Upper lobe of right lung (tissue), 1 donor: ENCODE measurements at regions not wholly inside any gene's neighbourhood (a gene's known extent, or its start where the extent isn't known, plus 50 kb on each side); places are given as distances from the start of the nearest gene placed in this dataset.
"Not testable (repeated sequence)": the region's sequence is repeated elsewhere in the genome, so short reads cannot be mapped to it uniquely, and the experiment has no call there.

Source experiments
- ATAC-seq: fragments of 200-7000 bp; cut with Tn5 transposase; one replicate; pipeline ENCODE4 v1.9.1; 2020; ENCODE audit warnings: mild to moderate bottlenecking, moderate library complexity
- DNase-seq: peaks from one replicate; pipeline ENCODE4 v3.0.0-alpha.2; 2020
- H3K27ac ChIP-seq: fragments of 200-600 bp; one replicate; pipeline ENCODE4 v1.8.0; 2022
- H3K27me3 ChIP-seq: fragments of 200-600 bp; one replicate; pipeline ENCODE4 v1.8.0; 2022; ENCODE audit warnings: mild to moderate bottlenecking
- H3K36me3 ChIP-seq: fragments of 200-600 bp; one replicate; pipeline ENCODE4 v1.8.0; 2022
- H3K4me1 ChIP-seq: fragments of 200-600 bp; one replicate; pipeline ENCODE4 v1.8.0; 2022
- H3K4me3 ChIP-seq: fragments of 200-600 bp; one replicate; pipeline ENCODE4 v1.8.0; 2022; ENCODE audit warnings: mild to moderate bottlenecking
- H3K9me3 ChIP-seq: fragments of 200-600 bp; one replicate; pipeline ENCODE4 v1.8.0; 2022
- intact Hi-C: fragments of 100-400 bp; cut with DNase I; formaldehyde crosslinking; loops from one replicate; pipeline ENCODE4 v1.11.0; 2022
- donor health status: DM: no; HTN: yes; CAD: no; lungs with severe emphysema.

- peak; percentile 19 for ATAC-seq
- H3K4me3 ChIP-seq, H3K27me3 ChIP-seq, intact Hi-C loops, H3K27ac ChIP-seq, H3K4me1 ChIP-seq, DNase-seq, H3K9me3 ChIP-seq, H3K36me3 ChIP-seq: not testable (repeated sequence)
Measured at GRCh38 chr21:13514308-13514707, 95.3 kb upstream of the POTED start.

GRCh38 chr21:13515980-13516379, 93.6 kb upstream of the POTED start:
- intact Hi-C loops, DNase-seq: not testable (repeated sequence)

GRCh38 chr21:13519971-13520370, 89.6 kb upstream of the POTED start:
- intact Hi-C loops, ATAC-seq, H3K27me3 ChIP-seq, H3K4me1 ChIP-seq, H3K27ac ChIP-seq, DNase-seq, H3K4me3 ChIP-seq, H3K9me3 ChIP-seq, H3K36me3 ChIP-seq: not testable (repeated sequence)

More at GRCh38 chr21:13515980-13516379, 93.6 kb upstream of the POTED start:
- H3K9me3 ChIP-seq, ATAC-seq, H3K36me3 ChIP-seq, H3K4me3 ChIP-seq, H3K27me3 ChIP-seq, H3K27ac ChIP-seq, H3K4me1 ChIP-seq: not testable (repeated sequence)

GRCh38 chr21:13525015-13525414, 84.6 kb upstream of the POTED start:
- H3K4me3 ChIP-seq, intact Hi-C loops, H3K27ac ChIP-seq, DNase-seq, H3K36me3 ChIP-seq, ATAC-seq, H3K4me1 ChIP-seq, H3K9me3 ChIP-seq, H3K27me3 ChIP-seq: not testable (repeated sequence)

GRCh38 chr21:13529082-13529481, 80.5 kb upstream of the POTED start:
- ATAC-seq, H3K4me3 ChIP-seq, H3K27me3 ChIP-seq, intact Hi-C loops, H3K27ac ChIP-seq, H3K4me1 ChIP-seq, DNase-seq, H3K9me3 ChIP-seq, H3K36me3 ChIP-seq: not testable (repeated sequence)

- H3K9me3 ChIP-seq, DNase-seq: not testable (repeated sequence)
Measured at GRCh38 chr21:13529674-13530073, 79.9 kb upstream of the POTED start.

GRCh38 chr21:13530697-13531096, 78.9 kb upstream of the POTED start:
- intact Hi-C loops, H3K27ac ChIP-seq, H3K4me3 ChIP-seq, H3K36me3 ChIP-seq, H3K27me3 ChIP-seq, H3K4me1 ChIP-seq, H3K9me3 ChIP-seq, DNase-seq, ATAC-seq: not testable (repeated sequence)

More at GRCh38 chr21:13529674-13530073, 79.9 kb upstream of the POTED start:
- intact Hi-C loops, H3K4me1 ChIP-seq, H3K27ac ChIP-seq, H3K4me3 ChIP-seq, H3K36me3 ChIP-seq, ATAC-seq, H3K27me3 ChIP-seq: not testable (repeated sequence)

- intact Hi-C loops, DNase-seq, H3K9me3 ChIP-seq, ATAC-seq, H3K27me3 ChIP-seq, H3K4me3 ChIP-seq, H3K36me3 ChIP-seq, H3K27ac ChIP-seq, H3K4me1 ChIP-seq: not testable (repeated sequence)
Measured at GRCh38 chr21:13543482-13543881, 66.1 kb upstream of the POTED start.

GRCh38 chr21:13545525-13545924, 64.1 kb upstream of the POTED start:
- intact Hi-C loops, result not testable (repeated sequence)

More at GRCh38 chr21:13545525-13545924, 64.1 kb upstream of the POTED start:
- H3K4me1 ChIP-seq, H3K9me3 ChIP-seq, ATAC-seq, DNase-seq, H3K27ac ChIP-seq, H3K27me3 ChIP-seq, H3K36me3 ChIP-seq, H3K4me3 ChIP-seq: not testable (repeated sequence)
